ENCODE measurements at regions not wholly inside any gene's neighbourhood (a gene's known extent, or its start where the extent isn't known, plus 50 kb on each side); places are given as distances from the start of the nearest gene placed in this dataset.

DNA sequence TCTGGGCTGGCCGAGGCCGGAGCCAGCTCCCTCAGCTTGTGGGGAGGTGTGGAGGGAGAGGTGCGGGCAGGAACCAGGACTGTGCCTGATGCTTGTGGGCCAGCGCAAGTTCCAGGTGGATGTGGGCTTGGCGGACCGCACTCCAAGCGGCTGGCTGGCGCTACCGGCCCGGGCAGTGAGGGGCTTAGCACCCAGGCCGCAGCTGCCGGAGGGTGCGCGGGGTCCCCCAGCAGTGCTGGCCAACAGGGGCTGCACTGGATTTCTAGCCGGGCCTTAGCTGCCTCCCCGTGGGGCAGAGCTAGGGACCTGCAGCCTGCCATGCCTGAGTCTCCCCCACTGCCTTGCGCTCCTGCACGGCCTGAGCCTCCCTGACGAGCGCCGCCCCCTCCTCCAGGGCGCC, 242.8 kb downstream of the CCSER2 start:
- DNase-seq: no peak

DNA sequence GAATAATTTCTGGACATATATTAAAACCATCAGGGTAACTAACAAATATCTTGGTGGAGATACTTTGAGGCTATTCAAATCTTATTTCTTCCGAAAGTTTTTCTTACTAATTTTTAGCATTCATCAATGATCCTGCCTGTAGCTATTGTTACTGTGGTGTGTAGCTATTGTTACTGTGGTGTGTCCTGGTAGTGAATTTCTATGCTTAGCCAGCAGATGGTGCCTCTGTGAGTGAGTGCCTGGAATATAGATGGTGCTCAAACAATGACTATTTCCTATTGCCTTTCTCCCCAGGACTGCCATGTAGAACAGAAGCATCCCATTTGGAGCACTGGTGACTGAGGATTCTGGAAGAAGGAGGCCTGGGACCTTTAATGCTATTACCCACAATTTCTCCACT, 245.7 kb downstream of the CCSER2 start:
- DNase-seq: no peak

- DNase-seq: no peak
Measured at GRCh38 chr10:84581976-84582375, 253.6 kb downstream of the CCSER2 start.

GRCh38 chr10:84583501-84583900, 255.1 kb downstream of the CCSER2 start:
- DNase-seq: no peak

- no peak for DNase-seq
Measured at GRCh38 chr10:84587789-84588188, 259.4 kb downstream of the CCSER2 start.

DNA sequence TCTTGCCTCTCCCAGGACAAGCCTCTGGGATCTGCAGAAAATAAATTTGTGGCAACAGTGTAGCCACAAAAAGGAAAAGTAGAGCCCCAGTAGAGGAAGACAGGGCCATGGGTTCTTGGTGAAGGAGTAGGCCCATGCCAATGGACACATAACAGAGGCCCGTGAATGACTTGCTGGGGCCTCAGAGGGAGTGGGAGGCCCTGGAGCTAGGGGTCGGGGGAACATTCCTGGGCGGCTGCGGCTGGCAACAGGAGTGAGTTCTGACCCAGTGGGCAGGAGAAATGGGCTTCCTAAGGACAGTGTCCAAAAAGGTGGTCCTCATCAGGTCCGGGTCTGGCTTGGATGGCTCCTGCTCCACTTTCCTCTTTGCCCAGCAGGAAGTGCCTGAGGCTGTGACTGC, 260.0 kb downstream of the CCSER2 start:
- DNase-seq: no peak

DNA sequence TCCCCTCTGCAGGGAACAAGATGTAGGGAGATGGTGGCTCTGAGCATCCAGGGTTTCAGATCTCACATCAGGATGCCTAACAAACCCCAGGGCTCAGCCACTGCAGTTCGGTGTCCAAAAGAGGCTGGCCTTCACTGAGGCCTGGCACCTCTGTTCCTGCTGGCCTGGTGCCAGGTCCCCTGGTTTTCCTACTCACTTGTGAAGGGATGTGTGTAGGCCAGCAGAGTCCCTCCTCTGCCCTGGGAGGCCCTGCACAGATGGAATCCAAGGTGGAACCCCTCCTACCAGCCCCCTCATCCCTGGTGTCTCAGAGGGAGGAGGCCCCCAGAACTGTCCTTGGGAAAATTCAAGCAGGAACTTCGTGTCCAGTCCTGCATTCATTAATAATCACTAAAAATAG, 260.6 kb downstream of the CCSER2 start:
- DNase-seq: no peak

GRCh38 chr10:84589526-84590205, 261.3 kb downstream of the CCSER2 start:
- no peak for DNase-seq

DNA sequence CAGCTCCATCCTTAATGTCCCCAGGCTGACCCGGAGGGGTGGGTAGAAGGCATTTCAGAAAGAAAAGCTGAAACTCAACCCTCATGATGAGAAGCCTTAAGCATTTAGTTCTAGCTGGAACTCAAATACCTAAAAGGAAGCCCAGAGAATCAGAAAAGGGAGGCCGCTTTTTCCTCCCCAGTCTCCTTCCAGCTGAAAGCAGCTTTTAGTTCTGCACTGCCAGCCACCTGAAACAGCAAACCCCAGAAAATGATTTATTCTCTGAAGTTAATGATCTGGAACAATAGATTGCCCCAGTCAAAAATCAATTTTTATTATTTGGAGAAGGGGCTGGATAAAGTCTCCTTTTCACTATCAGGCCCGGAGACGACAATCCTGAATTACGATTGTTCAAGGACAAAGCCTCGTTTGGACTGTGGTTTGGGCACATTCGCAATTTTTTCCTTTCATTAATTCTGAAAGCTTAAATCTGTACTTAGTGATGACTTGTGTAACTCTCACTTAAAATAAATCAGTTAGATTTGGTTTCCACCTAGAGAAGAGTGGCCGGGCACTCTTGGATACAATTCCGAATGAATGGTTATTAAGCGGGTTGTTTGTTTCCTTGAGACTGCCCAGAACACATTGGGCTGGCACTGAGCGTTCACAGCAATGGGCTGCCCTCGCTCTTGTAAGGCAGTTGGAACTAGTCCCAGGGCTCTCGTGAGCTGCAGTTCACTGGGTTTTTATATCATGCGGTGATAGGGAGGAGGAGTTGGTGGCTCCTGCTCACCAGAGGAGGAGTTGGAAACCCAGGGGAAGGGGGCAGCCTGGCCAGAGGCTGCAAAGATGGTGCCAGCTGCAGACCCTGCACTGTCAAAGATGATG, 262.2 kb downstream of the CCSER2 start:
- DNase-seq: no peak

DNA sequence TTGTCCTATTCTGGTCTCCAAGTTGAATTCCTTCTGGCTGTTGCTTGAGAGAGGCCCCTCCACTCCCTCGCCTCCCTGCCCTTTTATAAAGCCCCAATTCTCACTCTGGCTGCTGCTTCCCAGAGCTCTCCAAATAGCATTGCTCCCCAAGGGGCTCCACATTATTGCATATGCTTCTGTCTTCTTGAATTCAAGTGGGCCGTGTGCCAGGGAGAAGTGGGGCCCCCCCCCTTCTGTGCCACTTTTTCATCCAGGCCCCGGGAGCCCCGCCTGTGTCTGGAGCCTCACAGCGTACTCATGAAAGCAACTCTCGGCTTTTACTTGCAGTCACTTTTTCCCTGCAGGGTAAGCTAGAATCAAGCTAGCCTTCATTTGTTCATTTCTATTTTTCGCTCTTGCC, 265.1 kb downstream of the CCSER2 start:
- DNase-seq: no peak

- DNase-seq: no peak
Measured at GRCh38 chr10:84596585-84596984, 268.2 kb downstream of the CCSER2 start.

DNA sequence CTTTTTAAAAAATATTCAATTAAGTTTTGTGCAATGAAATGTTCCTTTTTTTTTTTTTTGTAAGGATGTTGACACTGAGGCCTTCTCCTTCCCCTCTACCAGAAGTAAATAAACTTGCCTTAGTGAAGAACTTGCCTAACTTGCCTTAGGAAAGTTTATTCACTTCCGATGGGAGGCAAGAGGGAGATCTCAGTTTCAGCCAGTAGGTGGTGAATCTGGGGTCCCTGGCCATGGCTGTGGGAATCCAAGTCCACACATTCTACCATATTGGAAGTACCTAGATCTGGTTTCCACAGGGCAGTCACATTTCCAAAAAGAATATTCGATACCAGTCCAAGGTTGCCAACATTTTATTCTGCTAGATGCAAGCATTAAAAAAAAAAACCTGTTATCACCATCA, 270.9 kb downstream of the CCSER2 start:
- no peak for DNase-seq

DNA sequence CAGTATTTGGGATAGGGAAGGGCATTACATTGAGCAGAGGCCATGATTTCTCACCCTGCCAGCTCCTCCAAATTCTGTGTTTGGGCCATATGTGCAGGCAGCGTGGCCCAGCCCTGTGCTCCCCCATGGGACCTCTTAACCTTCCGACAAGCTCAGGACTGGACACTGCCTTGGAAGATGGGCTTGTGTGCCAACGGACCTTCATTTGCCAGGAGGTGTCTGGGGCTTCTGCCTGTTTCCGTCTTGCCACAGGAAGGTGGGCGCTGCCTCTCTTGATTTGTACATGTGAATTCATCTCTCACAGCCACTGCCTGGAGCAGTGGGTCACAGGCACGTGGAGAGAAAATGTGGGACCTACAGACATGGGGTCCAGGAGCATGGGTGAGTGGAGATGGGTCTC, 272.6 kb downstream of the CCSER2 start:
- peak; percentile 36 for DNase-seq

DNA sequence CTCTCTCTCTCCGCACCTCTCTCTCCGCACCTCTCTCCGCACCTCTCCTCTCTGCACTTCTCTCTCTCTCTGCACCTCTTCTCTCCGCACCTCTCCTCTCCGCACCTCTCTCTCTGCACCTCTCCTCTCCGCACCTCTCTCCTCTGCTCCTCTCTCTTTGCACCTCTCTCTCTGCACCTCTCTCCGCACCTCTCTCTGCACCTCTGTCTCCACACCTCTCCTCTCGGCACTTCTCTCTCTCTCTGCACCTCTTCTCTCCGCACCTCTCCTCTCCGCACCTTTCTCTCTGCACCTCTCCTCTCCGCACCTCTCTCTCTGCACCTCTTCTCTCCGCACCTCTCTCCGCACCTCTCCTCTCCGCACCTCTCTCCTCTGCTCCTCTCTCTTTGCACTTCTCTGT, 274.2 kb downstream of the CCSER2 start:
- peak; percentile 43 for DNase-seq

- DNase-seq: no peak
Measured at GRCh38 chr10:84603971-84604370, 275.6 kb downstream of the CCSER2 start.

DNA sequence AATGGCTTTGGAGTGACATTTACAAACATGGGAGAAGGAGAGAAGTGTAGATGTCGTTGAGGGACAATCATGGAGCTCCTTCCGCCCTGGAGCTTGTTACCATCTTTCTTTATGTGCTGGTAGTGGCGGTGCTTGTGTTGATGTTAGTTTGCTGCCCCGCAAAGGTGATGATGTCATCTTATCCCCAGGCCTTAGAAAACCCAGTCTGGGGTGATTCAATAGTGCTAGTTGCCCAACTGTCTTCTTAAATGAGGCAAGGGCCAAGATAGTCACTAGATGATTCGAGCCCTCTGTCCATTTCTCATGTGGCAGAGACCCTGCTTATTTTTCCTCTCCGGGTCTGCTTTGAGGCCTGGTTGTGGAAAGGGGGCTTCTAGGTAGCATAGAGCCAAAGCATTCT, 277.4 kb downstream of the CCSER2 start:
- peak; percentile 61 for DNase-seq

GRCh38 chr10:84606428-84606827, 278.0 kb downstream of the CCSER2 start:
- peak; percentile 13 for DNase-seq

DNA sequence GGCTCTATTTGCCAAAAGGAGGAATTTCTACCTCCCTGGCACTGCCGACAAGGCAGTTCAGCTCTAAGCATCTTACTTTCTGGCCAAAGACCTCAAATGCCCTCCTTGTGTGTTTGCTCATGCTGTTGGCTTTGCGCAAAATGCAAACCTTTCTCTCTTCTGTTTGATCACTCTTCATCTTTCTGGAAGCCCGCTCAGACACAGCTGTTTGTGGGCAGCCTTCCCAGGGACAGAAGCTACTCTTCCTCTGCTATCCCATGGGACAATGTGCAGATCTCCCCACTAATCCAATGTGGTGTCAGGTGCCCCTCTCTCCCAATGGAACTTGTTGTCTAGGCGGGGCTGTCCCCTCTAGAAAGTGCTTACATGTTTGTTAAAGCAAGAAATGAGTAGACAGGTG, 278.7 kb downstream of the CCSER2 start:
- no peak for DNase-seq

DNA sequence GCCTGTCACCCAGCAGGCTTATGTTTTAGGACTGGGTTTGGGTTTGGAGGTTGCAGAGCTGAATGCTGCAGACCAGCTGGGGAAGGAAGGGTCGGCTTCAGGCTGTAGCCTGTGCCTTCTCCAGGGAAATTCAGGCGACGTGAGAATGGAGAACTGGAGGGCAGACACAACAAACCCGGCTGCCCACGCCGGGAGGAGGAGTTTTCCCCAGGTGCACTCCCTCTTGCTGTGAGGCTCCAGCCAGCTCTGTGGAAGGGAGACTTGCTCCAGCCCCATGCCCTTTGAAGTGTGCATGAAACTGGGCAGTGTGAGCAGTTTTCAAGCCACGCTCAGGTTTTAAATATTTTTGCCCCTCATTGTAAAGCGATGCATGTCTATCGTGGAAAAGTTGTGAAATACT, 279.1 kb downstream of the CCSER2 start:
- DNase-seq: peak; percentile 51

GRCh38 chr10:84608126-84608525, 279.7 kb downstream of the CCSER2 start:
- DNase-seq: peak; percentile 26

GRCh38 chr10:84613336-84614021, 285.1 kb downstream of the CCSER2 start:
- peak; percentile 93 for DNase-seq

DNA sequence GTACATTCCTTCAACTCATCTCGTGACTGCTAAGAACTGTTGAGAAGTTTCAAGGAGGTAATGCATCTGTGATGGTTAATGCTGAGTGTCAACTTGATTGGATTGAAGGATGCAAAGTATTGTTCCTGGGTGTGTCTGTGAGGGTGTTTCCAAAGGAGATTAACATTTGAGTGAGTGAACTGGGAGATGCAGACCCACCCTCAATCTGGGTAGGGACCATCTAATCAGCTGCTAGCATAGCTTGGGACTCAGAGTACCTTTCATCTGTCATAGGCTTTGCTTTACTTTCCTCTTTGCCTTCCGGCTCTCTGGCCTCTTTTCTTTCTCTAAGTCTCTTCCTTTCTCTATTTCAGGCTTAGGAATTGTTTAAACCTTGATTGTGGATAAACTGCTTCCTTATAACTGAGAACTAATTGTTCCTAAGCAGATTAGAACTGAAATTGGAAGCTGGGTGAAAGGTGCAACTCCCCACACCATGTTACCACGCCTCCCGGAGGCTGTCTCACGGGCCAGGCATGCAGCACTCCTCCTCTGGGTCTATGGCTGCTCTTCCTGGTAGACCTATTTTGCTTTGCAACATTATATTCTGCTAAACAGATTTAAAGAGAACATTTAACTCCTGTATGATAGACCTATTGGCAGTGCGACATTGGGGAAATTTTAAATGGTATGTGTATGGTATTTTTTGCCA, 298.2 kb downstream of the CCSER2 start:
- DNase-seq: no peak

- DNase-seq: peak; percentile 88
Measured at GRCh38 chr10:84632866-84633265, 304.5 kb downstream of the CCSER2 start.
